Immature natural killer cell (primary cell): ENCODE measurements at regions not wholly inside any gene's neighbourhood (a gene's known extent, or its start where the extent isn't known, plus 50 kb on each side); places are given as distances from the start of the nearest gene placed in this dataset.
A peak's percentile ranks its signal among the peaks of the same experiment; 100 is the strongest.

Source experiments
- DNase-seq, 3 donors: peaks; one replicate each; pipeline ENCODE4 v3.0.0; 2022; ENCODE audit warnings: mixed read lengths in 1 of 3
- H3K27ac Mint-ChIP-seq, 6 donors: one replicate each; pipeline ENCODE4 v1.8.0; 2020; ENCODE audit warnings: mixed read lengths in 6 of 6, mild to moderate bottlenecking in 5 of 6, inconsistent platforms in 4 of 6, moderate library complexity in 3 of 6
- H3K27me3 Mint-ChIP-seq, 3 donors: one replicate each; pipeline ENCODE4 v1.8.0; 2020 to 2021; ENCODE audit warnings: low read depth in 3 of 3, mild to moderate bottlenecking in 3 of 3, mixed read lengths in 3 of 3, moderate library complexity in 3 of 3, inconsistent platforms in 1 of 3
- H3K36me3 Mint-ChIP-seq, 3 donors: one replicate each; pipeline ENCODE4 v1.8.0; 2020; ENCODE audit warnings: mixed read lengths in 3 of 3, inconsistent platforms in 2 of 3, mild to moderate bottlenecking in 2 of 3
- H3K4me1 Mint-ChIP-seq, 2 donors: one replicate each; pipeline ENCODE4 v1.8.0; 2020; ENCODE audit warnings: inconsistent platforms in 2 of 2, mild to moderate bottlenecking in 2 of 2, mixed read lengths in 2 of 2, moderate library complexity in 1 of 2
- H3K4me3 Mint-ChIP-seq, 5 donors: one replicate each; pipeline ENCODE4 v1.8.0; 2020; ENCODE audit warnings: mild to moderate bottlenecking in 5 of 5, mixed read lengths in 5 of 5, inconsistent platforms in 3 of 5, moderate library complexity in 3 of 5
- H3K9me3 Mint-ChIP-seq, 6 donors: one replicate each; pipeline ENCODE4 v1.8.0; 2020; ENCODE audit warnings: mild to moderate bottlenecking in 6 of 6, mixed read lengths in 6 of 6, inconsistent platforms in 4 of 6, moderate library complexity in 3 of 6

GRCh38 chr1:59040486-59040885 is 256.4 kb upstream of the FGGY start:
- Mint-ChIP-seq H3K36me3 (peaks cover 0 to 4% (median 0%) of the 10 kb centered on the region in 3 donors), H3K27ac (no peak overlapping the region), H3K27me3 (peaks cover 0 to 3% (median under 1%) of the 10 kb centered on the region in 3 donors), H3K9me3 (no peaks in the 10 kb centered on the region), H3K4me1 (peaks cover 26 to 34% of the 10 kb centered on the region in 2 donors), H3K4me3 (no peak overlapping the region)
- DNase-seq = no peak

GRCh38 chr1:59041646-59042277 is 255.1 kb upstream of the FGGY start:
- DNase-seq = no peak
- H3K36me3 Mint-ChIP-seq = peaks cover 0 to 4% (median 0%) of the 10 kb centered on the region in 3 donors
- H3K4me1 Mint-ChIP-seq = peaks cover 39 to 47% of the 10 kb centered on the region in 2 donors
- H3K27me3 Mint-ChIP-seq = peaks cover 0 to 3% (median 2%) of the 10 kb centered on the region in 3 donors
- no peak overlapping the region for H3K4me3 Mint-ChIP-seq
- H3K9me3 Mint-ChIP-seq = no peaks in the 10 kb centered on the region
- H3K27ac Mint-ChIP-seq = peak overlapping the region in 1 of 6 donors; percentile 13

GRCh38 chr1:59043796-59044195 is 253.1 kb upstream of the FGGY start:
- peak overlapping the region in 2 of 6 donors; percentile 22 to 47 for H3K27ac Mint-ChIP-seq
- no peaks in the 10 kb centered on the region for H3K36me3 Mint-ChIP-seq
- peaks cover 49 to 60% of the 10 kb centered on the region in 2 donors for H3K4me1 Mint-ChIP-seq
- no peak overlapping the region for H3K4me3 Mint-ChIP-seq
- H3K9me3 Mint-ChIP-seq = no peaks in the 10 kb centered on the region
- DNase-seq = no peak
- H3K27me3 Mint-ChIP-seq = peaks cover 0 to 2% (median 1%) of the 10 kb centered on the region in 3 donors

- H3K27ac Mint-ChIP-seq = peak overlapping the region; percentile 46 to 91 (median 84)
- H3K9me3 Mint-ChIP-seq = no peaks in the 10 kb centered on the region
- H3K36me3 Mint-ChIP-seq = peaks cover 0 to 5% (median 3%) of the 10 kb centered on the region in 3 donors
- DNase-seq = peak in 1 of 3 donors; percentile 5
- peaks cover 0 to 2% (median under 1%) of the 10 kb centered on the region in 3 donors for H3K27me3 Mint-ChIP-seq
- peaks cover 49 to 60% of the 10 kb centered on the region in 2 donors for H3K4me1 Mint-ChIP-seq
- peak overlapping the region; percentile 68 to 79 (median 70) for H3K4me3 Mint-ChIP-seq
Observed at GRCh38 chr1:59044535-59045121, 252.3 kb upstream of the FGGY start.

DNA sequence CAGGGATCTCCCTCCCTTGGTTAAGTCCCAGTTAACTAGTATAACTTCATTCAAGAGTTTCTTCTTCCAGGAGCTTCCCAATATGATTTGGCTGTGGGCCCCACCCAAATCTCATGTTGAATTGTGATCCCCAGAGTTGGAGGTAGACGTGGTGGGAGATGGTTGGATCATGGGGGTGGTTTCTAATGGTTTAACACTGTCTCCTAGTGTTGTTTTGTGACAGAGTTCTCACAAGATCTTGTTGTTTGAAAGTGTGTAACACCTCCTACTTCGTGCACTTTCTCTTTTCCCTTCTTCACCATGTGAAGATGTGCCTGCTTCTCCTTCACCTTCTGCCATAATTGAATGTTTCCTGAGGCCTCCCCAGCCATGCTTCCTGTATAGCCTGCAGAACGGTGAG is 251.8 kb upstream of the FGGY start:
- Mint-ChIP-seq H3K27ac (peak overlapping the region; percentile 46 to 91 (median 84)), H3K4me1 (peaks cover 49 to 60% of the 10 kb centered on the region in 2 donors), H3K9me3 (no peaks in the 10 kb centered on the region), H3K36me3 (peaks cover 0 to 5% (median 3%) of the 10 kb centered on the region in 3 donors), H3K4me3 (peak overlapping the region; percentile 68 to 79 (median 70)), H3K27me3 (peaks cover 0 to 2% (median 0%) of the 10 kb centered on the region in 3 donors)
- peak in 2 of 3 donors; percentile 23 for DNase-seq

GRCh38 chr1:59045636-59046035 is 251.3 kb upstream of the FGGY start:
- Mint-ChIP-seq H3K27me3 (peaks cover 0 to 2% (median 0%) of the 10 kb centered on the region in 3 donors), H3K9me3 (no peaks in the 10 kb centered on the region), H3K4me3 (peak overlapping the region; percentile 68 to 79 (median 70)), H3K36me3 (peaks cover 0 to 5% (median 3%) of the 10 kb centered on the region in 3 donors), H3K27ac (peak overlapping the region; percentile 63 to 91 (median 84)), H3K4me1 (peaks cover 49 to 60% of the 10 kb centered on the region in 2 donors)
- no peak for DNase-seq

- Mint-ChIP-seq H3K4me1 (peaks cover 49 to 58% of the 10 kb centered on the region in 2 donors), H3K36me3 (peaks cover 0 to 5% (median 3%) of the 10 kb centered on the region in 3 donors), H3K27me3 (peaks cover 0 to 2% (median 0%) of the 10 kb centered on the region in 3 donors), H3K27ac (peak overlapping the region; percentile 63 to 91 (median 86)), H3K4me3 (peak overlapping the region; percentile 68 to 79 (median 70)), H3K9me3 (no peaks in the 10 kb centered on the region)
- DNase-seq = no peak
Observed at GRCh38 chr1:59046134-59046533, 250.8 kb upstream of the FGGY start.

- peak; percentile 53 to 57 (median 57) for DNase-seq
- Mint-ChIP-seq H3K9me3 (no peaks in the 10 kb centered on the region), H3K4me3 (peak overlapping the region; percentile 41 to 73 (median 68)), H3K4me1 (peaks cover 47 to 52% of the 10 kb centered on the region in 2 donors), H3K36me3 (peaks cover 0 to 5% (median 3%) of the 10 kb centered on the region in 3 donors), H3K27ac (peak overlapping the region; percentile 63 to 91 (median 86)), H3K27me3 (peaks cover 0 to 2% (median 0%) of the 10 kb centered on the region in 3 donors)
Observed at GRCh38 chr1:59046730-59047157, 250.2 kb upstream of the FGGY start.

DNA sequence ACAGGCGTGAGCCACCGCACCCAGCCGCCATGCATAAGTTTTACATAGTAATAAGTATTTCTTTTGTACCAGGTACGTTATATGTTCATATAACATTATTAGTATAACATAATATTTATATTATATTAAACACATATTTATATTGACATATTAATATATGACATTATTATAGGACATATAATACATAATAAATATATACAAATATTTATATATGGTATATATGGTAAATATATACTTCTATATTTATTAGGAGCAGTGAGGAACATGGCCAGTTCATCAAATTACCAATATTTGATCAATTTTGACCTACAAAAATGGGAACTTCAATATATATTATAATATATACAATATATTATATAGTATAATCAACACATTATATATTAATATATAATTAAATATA is 245.9 kb upstream of the FGGY start:
- H3K4me1 Mint-ChIP-seq = peaks cover 18 to 20% of the 10 kb centered on the region in 2 donors
- H3K27me3 Mint-ChIP-seq = peaks cover 0 to 5% (median 1%) of the 10 kb centered on the region in 3 donors
- H3K4me3 Mint-ChIP-seq = no peak overlapping the region

DNA sequence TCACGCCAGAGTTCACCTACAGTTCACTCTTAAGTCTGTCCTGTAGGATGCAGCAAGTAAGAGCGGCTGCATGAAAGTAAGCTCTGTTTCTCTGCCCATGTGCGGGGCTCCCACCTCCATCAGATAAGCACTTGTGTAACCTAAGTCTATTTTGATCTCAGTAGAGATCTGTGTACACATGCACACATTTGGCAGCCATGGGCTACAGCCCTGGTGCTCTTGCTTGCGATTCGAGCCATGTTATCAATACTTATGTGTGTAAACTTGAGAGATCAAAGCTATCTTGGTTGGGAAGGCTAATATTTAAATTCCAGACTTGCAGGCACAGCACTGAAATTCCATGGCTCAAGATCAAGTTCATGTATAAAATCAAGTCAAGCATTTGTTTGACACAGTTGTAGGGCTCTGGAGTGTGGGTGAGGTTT is 244.7 kb upstream of the FGGY start:
- Mint-ChIP-seq H3K9me3 (no peaks in the 10 kb centered on the region), H3K27ac (no peak overlapping the region)

More for the DNA sequence above, 245.9 kb upstream of the FGGY start:
- DNase-seq = no peak
- Mint-ChIP-seq H3K36me3 (peaks cover 0 to 18% (median 9%) of the 10 kb centered on the region in 3 donors), H3K27ac (no peak overlapping the region), H3K9me3 (no peaks in the 10 kb centered on the region)

GRCh38 chr1:59054172-59054571 is 242.7 kb upstream of the FGGY start:
- Mint-ChIP-seq H3K27me3 (peaks cover 0 to 5% (median 3%) of the 10 kb centered on the region in 3 donors), H3K4me3 (no peak overlapping the region)

More for the DNA sequence above, 244.7 kb upstream of the FGGY start:
- peaks cover 0 to 21% (median 9%) of the 10 kb centered on the region in 3 donors for H3K36me3 Mint-ChIP-seq
- peaks cover 6 to 9% of the 10 kb centered on the region in 2 donors for H3K4me1 Mint-ChIP-seq
- no peak for DNase-seq
- no peak overlapping the region for H3K4me3 Mint-ChIP-seq
- peaks cover 0 to 5% (median 1%) of the 10 kb centered on the region in 3 donors for H3K27me3 Mint-ChIP-seq

DNA sequence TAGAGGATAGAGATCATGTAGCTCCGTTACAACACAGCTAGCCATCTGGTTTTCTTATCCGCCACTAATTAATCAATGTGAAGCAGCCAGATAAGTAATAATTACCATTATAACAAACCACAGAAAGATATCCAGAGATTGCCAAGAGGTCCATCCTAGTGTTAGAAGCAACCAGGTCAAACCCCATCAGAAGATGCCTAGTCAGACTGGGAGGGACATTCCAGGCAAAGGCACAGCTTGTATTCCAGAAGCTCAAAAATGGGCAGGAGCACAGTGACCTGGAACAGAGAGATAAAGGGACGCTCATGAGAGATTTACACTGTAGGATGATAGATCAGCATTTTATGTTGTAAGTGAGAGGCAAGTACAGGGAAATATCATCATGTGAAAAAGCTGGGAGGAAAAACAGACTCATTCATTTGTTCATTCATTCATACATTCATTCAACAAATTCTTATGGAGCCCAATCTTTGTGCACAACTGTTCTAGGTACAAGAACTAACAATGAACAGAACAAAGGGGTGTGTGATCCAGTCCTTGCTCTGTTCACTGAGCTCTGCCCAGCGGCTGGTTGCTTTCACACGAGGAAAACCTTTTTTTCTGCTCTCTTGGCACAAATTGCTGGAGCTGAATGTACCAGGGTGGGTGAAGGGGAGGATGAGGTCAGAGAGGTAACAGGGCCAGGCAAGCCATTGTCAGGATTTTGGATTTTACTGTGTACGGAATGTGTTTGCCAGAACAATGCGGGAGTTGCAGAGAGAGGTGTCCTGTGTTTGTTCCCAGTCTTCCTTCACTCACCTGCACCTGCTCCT is 240.8 kb upstream of the FGGY start:
- Mint-ChIP-seq H3K27ac (no peak overlapping the region), H3K4me3 (no peak overlapping the region), H3K9me3 (peaks cover 0 to under 1% (median 0%) of the 10 kb centered on the region in 6 donors), H3K36me3 (peaks cover 0 to 25% (median 6%) of the 10 kb centered on the region in 3 donors), H3K4me1 (peaks cover 8 to 12% of the 10 kb centered on the region in 2 donors), H3K27me3 (peaks cover 0 to 5% (median 3%) of the 10 kb centered on the region in 3 donors)
- DNase-seq = no peak

More at GRCh38 chr1:59054172-59054571, 242.7 kb upstream of the FGGY start:
- DNase-seq = no peak
- Mint-ChIP-seq H3K4me1 (no peaks in the 10 kb centered on the region), H3K36me3 (peaks cover 0 to 22% (median 7%) of the 10 kb centered on the region in 3 donors), H3K27ac (no peak overlapping the region), H3K9me3 (no peaks in the 10 kb centered on the region)

DNA sequence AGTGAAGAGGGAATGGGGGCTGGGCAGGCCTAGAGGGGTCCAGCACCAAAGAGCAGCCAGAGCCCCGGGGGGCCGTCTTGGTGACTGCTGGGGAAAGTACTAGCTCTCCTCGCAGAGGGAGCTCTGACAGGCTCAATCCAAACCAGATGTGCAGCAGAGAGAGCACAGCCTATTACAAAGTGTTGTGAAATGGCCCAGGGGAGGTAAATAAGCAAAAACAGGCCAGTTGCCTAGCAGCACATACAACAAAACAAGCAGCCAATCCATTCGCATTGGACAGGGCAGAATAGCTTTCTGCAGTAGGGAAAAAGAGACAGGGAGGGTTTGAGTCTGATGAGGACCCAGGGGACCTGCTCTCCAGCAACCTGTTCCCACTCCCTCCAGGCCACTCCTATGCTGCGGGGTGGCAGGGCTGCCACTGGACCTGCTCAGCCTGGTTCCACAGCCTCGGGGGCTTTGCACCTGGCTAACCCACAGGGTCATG is 239.6 kb upstream of the FGGY start:
- DNase-seq = no peak
- Mint-ChIP-seq H3K36me3 (peaks cover 0 to 25% (median 6%) of the 10 kb centered on the region in 3 donors), H3K9me3 (peaks cover 0 to 1% (median 0%) of the 10 kb centered on the region in 6 donors), H3K27ac (no peak overlapping the region), H3K27me3 (peaks cover 0 to 5% (median 1%) of the 10 kb centered on the region in 3 donors), H3K4me1 (peaks cover 15 to 24% of the 10 kb centered on the region in 2 donors), H3K4me3 (no peak overlapping the region)
